CD4-positive, alpha-beta T cell treated with Interleukin-6 at 100 ng/mL for 8 hours (primary cell): ENCODE measurements at regions not wholly inside any gene's neighbourhood (a gene's known extent, or its start where the extent isn't known, plus 50 kb on each side); places are given as distances from the start of the nearest gene placed in this dataset.
"Not testable (repeated sequence)": the region's sequence is repeated elsewhere in the genome, so short reads cannot be mapped to it uniquely, and the experiment has no call there.

Experiments used
- DNase-seq: peaks from one replicate; pipeline ENCODE4 v3.0.0-alpha.2; 2020; ENCODE audit warnings: mixed read lengths, low spot score

- no peak for DNase-seq
Measured at GRCh38 chr3:16708285-16708684, 103.1 kb upstream of the DAZL start.

DNA sequence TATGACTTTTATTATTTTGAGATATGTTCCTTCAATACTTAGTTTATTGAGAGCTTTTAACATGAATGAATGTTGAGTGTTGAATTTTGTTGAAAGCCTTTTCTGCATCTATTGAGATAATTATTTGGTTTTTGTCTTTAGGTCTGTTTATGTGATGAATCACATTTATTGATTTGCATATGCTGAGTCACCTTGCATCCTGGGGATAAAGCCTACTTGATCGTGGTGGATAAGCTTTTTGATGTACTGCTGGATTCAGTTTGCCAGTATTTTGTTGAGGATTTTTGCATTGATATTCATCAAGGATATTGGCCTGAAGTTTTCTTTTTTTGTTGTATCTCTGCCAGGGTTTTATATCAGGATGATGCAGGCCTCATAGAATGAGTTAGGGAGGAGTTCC is 106.5 kb upstream of the DAZL start:
- DNase-seq = not testable (repeated sequence)

- DNase-seq = no peak
Measured at GRCh38 chr3:16715281-16715680, 110.1 kb upstream of the DAZL start.

GRCh38 chr3:16719426-16719825 is 114.2 kb upstream of the DAZL start:
- no peak for DNase-seq

GRCh38 chr3:16720367-16720940 is 115.2 kb upstream of the DAZL start:
- no peak for DNase-seq

- no peak for DNase-seq
Measured at GRCh38 chr3:16721494-16721893, 116.3 kb upstream of the DAZL start.

DNA sequence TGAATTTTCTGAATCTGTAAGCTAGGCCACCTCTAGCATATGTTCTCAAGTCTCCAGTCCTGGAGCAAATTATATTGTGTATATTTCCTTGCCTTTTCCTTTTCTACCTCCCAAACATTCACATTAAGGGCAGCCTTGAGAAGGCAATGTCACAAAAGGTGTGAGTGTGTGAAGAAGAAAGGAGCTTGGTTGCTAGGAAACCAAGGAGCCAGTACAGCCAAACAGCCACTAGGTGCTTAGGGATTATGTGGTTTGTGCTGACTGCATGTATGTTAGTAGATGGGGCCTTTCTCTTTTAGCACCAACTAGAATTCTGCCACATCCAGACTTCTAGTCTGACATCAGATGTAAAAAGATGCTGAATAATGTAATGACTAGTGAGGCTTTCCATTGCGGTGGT is 118.8 kb upstream of the DAZL start:
- DNase-seq = no peak

GRCh38 chr3:16724487-16724886 is 119.3 kb upstream of the DAZL start:
- no peak for DNase-seq

- DNase-seq = no peak
Measured at GRCh38 chr3:16725972-16726371, 120.7 kb upstream of the DAZL start.

DNA sequence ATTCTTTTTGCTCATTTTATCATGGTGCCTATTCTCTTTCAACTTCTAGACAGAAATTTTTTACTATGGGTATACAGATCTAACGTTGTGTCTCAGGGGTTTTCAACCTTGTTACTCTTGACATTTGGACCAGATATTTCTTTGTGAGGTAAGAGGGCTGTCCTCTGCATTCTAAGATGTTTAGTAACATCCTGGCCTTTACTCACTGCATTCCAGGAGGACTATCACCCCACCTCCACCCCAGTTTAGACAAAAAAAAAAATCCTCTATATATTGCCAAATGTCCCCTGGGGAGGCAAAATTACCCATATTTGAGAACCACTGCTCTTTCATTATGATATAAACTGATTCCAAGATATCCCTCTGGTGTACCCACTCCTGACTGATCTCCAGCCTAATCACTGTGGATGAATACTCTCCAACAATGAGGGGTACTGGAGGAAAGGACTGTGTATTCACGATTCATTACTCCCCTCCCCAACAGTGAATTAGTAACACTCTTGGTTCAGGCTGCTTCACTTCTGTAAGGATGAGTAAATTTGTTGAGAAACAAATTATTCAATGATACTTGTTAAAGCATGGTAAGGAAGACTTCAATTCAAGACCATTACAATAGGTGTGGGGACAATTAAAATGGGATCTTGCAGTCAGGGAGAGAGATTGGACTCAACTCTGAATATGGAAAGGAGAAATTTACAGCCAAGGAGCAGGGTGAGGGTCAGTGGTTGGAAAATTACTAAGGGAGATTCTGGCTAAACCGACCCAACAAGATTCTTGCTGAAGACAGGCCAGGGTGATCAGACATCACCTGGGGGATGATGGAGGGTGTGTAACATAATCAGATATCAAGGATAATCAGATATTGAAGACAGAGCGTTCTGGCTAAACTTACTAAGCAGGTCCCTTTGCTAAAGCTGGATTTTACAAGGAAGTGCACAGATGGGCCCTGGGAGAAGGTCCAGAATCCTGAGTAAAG is 123.8 kb upstream of the DAZL start:
- no peak for DNase-seq

- no peak for DNase-seq
Measured at GRCh38 chr3:16738451-16738850, 133.2 kb upstream of the DAZL start.

- no peak for DNase-seq
Measured at GRCh38 chr3:16739541-16740105, 134.4 kb upstream of the DAZL start.

- no peak for DNase-seq
Measured at GRCh38 chr3:16740515-16740914, 135.3 kb upstream of the DAZL start.

DNA sequence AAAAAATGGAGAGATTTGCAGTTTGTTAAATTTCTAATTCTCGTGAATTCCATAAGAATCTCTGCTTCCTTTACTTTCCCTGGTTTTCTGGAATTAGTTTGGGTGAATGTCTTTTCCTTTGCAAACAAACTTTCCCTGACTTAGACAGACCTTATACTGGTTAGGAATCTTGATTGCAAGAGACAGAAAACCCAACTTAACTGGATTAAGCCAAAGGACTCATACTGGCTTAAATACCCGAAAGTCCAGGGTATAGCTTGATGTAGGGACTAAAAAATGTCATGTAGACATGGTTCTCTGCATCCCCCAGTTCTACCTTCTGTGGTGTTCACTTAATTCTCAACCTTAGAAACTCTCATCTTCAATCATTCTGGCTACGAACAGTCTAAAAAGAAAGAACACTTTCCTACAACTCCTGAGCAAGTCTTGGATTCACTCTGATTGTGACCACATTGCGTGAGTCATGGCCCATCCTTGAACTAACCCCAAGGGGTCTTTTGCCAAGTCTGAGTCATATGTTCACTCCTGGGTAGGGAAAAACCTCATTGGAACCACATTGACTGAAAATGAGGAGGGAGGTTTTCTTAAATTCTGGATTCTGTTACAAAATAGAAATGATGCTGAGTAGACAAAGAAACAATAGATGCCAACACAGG is 136.0 kb upstream of the DAZL start:
- no peak for DNase-seq

GRCh38 chr3:16741890-16742289 is 136.7 kb upstream of the DAZL start:
- DNase-seq = no peak

- DNase-seq = no peak
Measured at GRCh38 chr3:16743276-16743675, 138.1 kb upstream of the DAZL start.

GRCh38 chr3:16759227-16759903 is 125.4 kb upstream of the PLCL2 start:
- no peak for DNase-seq

DNA sequence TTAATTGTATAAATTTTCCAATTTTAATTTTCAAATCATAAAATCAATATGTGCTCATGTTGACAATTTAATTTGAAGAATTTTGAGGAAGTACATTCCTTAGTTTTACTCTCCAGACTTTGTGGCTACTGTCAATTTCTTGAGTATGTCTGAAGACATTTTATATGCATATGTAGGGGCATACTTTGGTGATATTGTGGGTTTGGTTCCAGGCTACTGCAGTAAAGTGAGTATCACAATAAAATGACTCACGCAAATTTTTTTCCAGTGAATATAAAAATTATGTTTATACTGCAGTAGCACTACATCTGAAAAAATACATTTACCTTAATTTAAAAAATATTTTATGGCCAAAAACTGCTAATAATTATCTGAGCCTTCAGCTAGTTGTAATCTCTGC is 123.2 kb upstream of the PLCL2 start:
- DNase-seq = no peak

GRCh38 chr3:16765661-16766060 is 119.1 kb upstream of the PLCL2 start:
- no peak for DNase-seq

- DNase-seq = no peak
Measured at GRCh38 chr3:16767006-16767405, 117.7 kb upstream of the PLCL2 start.

GRCh38 chr3:16768014-16768413 is 116.7 kb upstream of the PLCL2 start:
- no peak for DNase-seq

DNA sequence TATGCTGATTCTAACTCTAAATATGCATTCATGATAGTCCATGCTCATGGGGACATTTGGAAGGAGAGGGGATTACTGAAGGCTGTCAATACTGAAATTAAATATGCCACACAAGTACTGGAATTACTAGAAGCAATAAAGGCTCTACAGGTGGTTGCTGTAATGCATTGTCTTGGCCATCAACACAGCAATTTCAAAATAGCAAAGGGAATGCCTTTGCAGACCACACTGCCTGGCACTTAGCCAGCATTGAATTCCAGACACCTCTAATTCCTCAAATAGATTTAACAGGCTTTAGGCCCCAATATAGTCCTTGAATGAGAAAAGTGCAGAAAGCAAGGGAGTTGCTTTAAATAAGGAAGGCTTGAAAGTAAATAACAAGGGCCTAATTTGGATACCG is 115.8 kb upstream of the PLCL2 start:
- no peak for DNase-seq
